ENCODE measurements at regions not wholly inside any gene's neighbourhood (a gene's known extent, or its start where the extent isn't known, plus 50 kb on each side); places are given as distances from the start of the nearest gene placed in this dataset.
"Not testable (repeated sequence)": the region's sequence is repeated elsewhere in the genome, so short reads cannot be mapped to it uniquely, and the experiment has no call there.

DNA sequence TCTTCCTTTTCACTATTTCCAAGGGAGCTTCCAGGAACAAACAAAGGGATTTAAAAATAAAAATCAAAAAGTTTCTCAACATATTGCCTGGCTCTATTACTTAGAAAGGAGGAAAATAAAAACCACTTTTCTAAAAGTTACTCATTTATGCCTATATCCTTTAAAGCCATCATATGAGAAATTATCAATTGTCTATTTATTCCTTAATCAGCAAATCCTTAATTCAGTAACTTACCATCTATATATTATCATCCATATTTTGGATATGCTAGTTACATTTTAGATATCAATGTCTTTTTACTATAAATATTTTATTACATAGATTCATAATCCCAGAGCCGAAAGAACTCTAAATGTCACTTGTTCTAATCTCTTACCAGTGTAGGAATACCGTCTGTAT, 481.5 kb upstream of the ANO5 start:
- DNase-seq (ENCODE audit: low spot score) = no peak
- FAIRE-seq = no peak

DNA sequence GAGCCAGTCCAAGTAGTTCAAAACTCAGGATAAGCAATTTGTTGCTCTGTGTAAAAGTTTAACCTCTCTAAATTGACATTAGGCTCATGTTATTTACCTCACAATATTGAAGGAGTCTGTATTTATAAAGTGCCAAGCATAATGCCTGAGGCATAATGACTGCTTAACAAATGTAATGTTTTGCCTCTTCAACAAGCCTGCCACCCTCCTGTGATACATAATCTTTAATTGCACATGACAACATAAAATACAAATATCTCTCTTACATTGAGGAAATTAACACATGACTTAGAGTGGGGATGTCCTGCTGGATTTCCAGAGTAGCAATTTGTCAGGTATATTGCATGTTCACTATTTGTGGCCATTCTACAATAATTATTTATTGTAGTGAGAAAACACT, 469.2 kb upstream of the ANO5 start:
- DNase-seq (ENCODE audit: low spot score) (no peak), FAIRE-seq (no peak)

- DNase-seq (ENCODE audit: low spot score) = no peak
- no peak for FAIRE-seq
These were observed 465.8 kb upstream of the ANO5 start for GRCh38 chr11:21727102-21727501.

GRCh38 chr11:21736404-21736803, 456.5 kb upstream of the ANO5 start:
- FAIRE-seq = no peak
- DNase-seq (ENCODE audit: low spot score) = no peak

GRCh38 chr11:21752475-21753243, 440.2 kb upstream of the ANO5 start:
- not testable (repeated sequence) for DNase-seq (ENCODE audit: low spot score); FAIRE-seq

DNA sequence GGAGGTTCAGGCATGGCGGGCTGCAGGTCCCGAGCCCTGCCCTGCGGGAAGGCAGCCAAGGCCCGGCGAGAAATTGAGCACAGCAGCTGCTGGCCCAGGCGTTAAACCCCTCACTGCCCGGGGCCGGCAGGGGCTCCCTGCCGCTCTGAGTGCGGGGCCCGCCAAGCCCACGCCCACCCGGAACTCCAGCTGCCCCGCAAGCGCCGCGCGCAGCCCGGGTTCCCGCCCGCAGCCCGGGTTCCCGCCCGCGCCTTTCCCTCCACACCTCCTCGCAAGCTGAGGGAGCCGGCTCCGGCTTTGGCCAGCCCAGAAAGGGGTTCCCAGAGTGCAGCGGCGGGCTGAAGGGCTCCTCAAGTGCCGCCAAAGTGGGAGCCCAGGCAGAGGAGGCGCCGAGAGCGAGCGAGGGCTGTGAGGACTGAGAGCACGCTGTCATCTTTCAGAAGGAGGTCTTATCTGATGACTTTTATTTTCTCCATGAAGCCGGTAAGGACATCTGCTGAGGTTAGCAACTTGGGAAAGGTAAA, 439.6 kb upstream of the ANO5 start:
- not testable (repeated sequence) for FAIRE-seq; DNase-seq (ENCODE audit: low spot score)

DNA sequence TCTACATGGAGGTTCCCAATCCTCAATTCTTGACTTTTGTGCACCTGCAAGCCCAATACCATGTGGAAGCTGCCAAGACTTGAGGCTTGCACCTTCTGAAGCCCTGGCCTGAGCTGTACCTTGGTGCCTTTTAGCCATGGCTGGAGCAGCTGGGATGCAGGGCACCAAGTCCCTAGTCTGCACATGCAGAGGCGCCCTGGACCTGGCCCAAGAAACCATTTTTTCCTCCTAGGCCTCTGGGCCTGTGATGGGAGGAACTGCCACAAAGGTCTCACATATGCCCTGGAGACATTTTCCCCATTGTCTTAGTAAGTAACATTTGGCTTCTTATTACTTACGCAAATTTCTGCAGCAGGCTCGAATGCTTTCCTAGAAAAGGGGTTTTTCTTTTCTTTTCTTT, 431.9 kb upstream of the ANO5 start:
- no peak for FAIRE-seq
- DNase-seq (ENCODE audit: low spot score) = no peak

DNA sequence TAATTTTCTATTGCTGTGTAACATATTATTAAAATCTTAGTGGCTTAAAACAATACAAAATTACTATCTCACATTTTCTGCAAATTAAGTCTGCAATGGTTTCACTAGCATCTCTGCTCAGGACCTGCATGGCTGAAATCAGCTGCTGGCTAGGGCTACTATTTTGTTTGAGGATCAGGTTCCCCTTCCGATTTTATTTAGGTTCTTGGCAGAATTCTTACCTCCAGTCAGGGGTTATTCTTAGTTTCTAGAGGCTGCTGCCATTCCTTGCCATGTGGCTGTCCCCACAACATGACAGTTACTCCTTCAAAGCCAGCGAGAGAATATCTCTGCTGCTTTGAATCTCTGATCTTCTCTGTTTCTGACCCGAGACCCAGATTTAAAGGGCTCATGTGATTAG, 424.5 kb upstream of the ANO5 start:
- DNase-seq (ENCODE audit: low spot score) = no peak

DNA sequence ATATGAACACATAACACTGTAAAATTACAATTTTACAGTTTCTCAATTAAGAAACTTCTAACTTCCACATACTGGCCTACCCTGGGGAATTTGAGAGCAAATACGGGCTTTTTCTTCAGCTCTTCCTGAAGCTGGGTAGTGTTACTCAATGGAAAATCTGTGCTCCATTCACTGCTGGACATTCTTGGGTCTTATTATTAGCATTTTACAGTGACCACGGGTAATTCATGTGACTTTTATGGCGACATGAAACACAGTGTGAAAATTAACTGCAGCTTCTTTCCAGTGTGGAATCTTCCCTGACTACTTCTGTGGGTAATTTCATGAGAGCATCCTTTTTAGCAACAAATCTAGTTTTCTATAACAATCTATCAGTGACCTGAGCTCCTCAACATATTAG, 423.7 kb upstream of the ANO5 start:
- FAIRE-seq = no peak
- no peak for DNase-seq (ENCODE audit: low spot score)

More for the DNA sequence above, 424.5 kb upstream of the ANO5 start:
- FAIRE-seq = no peak

- DNase-seq (ENCODE audit: low spot score) (peak; percentile 20), FAIRE-seq (no peak)
These were observed 421.8 kb upstream of the ANO5 start for GRCh38 chr11:21771097-21771496.

- DNase-seq (ENCODE audit: low spot score) (peak; percentile 71), FAIRE-seq (no peak)
These were observed 418.7 kb upstream of the ANO5 start for GRCh38 chr11:21774212-21774611.

DNA sequence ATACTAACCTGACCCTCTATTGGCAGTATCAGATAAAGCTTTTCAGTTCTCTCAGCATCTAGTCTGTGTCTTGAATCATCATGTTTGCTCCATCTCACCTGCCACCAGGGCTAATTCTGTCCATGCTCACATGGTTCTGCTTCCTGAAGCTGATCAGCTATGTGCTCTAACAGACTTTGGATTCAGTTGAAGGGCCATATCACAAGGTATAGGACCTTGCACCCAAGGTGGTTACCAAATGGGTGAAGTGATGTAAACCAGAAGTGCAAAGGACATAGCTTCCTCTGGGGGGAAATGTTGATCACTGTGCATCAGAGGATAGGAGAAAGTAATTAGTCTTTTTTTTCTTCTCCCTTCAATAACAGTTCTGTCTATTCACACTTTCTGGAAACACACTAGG, 417.0 kb upstream of the ANO5 start:
- no peak for DNase-seq (ENCODE audit: low spot score)
- FAIRE-seq = no peak

DNA sequence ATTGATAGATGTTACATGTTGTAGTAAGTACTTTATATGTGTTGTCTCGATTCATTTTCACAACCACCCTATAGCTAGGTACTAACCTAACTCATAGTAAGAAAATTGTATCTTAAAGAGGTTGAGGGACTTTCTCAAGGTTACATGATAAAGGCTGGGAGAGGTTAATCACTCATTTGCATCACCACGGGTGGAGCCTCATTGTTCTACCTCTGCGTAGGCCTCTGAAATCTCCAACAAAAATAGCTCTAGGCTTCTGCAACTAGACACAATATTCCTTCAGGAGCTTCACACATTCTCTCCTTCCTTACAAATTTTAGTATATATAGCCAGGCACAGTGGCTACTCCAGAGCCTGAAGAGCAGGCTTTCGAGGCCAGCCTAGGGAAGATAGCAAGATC, 408.9 kb upstream of the ANO5 start:
- DNase-seq (ENCODE audit: low spot score) (no peak), FAIRE-seq (no peak)

DNA sequence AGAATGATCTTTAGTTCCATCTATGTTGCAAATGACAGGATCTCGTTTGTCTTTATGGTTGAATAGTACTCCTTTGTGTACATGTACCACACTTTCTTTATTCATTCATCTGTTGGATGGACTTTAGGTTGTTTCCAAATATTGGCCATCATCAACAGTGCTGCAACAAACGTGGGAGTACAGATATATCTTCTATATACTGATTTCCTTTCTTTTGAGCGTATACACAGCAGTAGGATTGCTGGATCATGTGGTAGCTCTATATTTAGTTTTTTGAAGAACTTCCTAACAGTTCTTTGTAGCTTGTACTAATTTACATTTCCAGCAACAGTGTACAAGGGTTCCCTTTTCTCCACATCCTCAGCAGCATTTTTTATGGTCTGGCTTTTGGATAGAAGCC, 407.5 kb upstream of the ANO5 start:
- DNase-seq (ENCODE audit: low spot score) = no peak
- no peak for FAIRE-seq

DNA sequence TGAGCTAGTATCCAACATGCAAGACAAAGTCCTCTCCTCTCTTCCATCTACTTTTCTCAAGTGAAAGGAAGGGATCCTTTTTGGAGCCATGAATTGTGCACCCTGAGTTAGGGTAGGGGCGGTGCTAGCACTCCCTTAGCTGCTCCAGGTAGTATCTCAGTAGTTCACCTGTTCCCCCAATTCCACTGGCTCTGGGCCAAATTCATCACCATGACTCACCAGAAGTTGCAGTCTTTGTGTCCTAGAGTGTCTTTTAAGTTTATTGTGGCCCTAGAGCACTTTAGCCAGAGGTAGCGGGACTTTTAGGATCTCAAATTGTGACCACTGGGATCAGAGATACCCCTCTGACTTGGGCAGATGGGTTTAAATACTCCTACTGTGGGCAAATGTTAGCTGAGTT, 398.6 kb upstream of the ANO5 start:
- FAIRE-seq (no peak), DNase-seq (ENCODE audit: low spot score) (no peak)

- DNase-seq (ENCODE audit: low spot score) (no peak), FAIRE-seq (no peak)
These were observed 394.7 kb upstream of the ANO5 start for GRCh38 chr11:21798216-21798615.

GRCh38 chr11:21804523-21804922, 388.4 kb upstream of the ANO5 start:
- FAIRE-seq; DNase-seq (ENCODE audit: low spot score): not testable (repeated sequence)

DNA sequence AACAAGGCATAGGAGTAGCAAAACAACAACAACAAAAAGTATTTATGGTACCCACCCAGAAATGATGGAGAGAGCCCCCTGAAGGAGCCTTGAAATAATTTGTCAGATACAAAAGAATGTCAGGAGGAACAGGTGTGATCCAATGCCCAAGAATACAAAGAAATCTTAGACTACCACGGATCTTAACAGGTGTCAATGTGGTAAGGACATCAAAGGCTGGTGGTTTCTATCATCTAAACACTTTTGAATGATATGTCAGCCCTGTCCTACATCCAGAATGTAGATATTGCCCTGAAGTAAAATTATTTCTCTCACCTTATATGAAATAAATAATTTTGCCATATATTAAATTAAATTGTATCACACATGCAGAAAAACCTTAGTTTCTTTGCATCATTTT, 386.4 kb upstream of the ANO5 start:
- DNase-seq (ENCODE audit: low spot score) = no peak
- no peak for FAIRE-seq

DNA sequence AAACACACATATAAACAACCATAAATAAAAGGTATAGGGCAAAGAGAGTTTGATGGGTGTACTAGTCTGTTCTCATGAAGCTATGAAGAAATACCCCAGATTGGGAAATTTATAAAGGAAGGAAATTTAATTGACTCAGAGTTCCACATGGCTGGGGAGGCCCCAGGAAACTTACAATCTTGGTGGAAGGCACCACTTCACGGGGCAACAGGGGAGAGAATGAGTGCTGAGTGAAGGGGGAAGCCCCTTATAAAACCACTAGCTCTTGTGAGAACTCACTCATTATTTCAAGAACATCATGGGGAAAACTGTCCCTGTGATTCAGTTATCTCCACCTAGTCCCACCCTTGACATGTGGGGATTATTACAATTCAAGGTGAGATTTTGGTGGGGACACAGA, 385.9 kb upstream of the ANO5 start:
- DNase-seq (ENCODE audit: low spot score) = no peak
- FAIRE-seq = no peak

GRCh38 chr11:21807350-21807749, 385.5 kb upstream of the ANO5 start:
- no peak for FAIRE-seq

DNA sequence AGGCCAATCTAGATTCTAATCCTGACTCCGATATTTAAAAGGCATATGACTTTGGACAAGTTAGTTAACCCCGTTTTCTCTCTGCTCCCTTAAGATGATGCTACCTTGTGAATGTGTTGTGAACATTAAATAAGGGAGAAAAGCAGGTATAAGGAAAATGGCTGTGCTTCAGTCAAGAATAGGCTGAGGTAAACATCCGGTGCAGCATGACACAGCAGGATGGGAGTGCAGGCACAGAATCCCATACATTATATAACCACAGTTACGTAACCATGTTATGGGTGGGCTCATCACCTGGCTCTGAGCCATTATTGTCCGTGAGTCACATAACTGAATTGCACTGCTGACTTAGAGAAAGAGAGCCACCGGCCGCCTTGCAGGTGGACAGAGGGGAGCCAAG, 382.2 kb upstream of the ANO5 start:
- FAIRE-seq = no peak
- peak; percentile 29 for DNase-seq (ENCODE audit: low spot score)

More at GRCh38 chr11:21807350-21807749, 385.5 kb upstream of the ANO5 start:
- DNase-seq (ENCODE audit: low spot score) = no peak

DNA sequence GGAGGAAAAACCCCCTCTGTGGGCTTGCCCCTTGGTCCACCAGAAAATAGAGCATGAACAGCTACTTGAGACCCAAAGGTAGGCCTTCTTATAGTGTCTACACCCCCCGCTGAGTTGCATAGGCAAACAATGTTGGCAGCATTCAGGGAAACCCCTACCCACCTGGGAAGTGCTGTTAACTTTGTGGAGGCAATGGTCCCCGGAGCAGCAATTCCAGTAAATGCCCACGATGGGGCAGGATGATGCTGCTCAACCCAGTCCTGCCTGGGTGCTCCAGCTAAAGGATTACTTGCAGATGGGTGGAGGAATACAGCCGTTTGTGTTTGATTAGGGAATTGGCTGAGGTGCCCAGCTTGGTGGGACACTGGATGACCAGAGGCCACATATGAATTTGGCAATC, 381.3 kb upstream of the ANO5 start:
- DNase-seq (ENCODE audit: low spot score) = peak; percentile 20
- no peak for FAIRE-seq

- peak; percentile 65 for DNase-seq (ENCODE audit: low spot score)
- FAIRE-seq = peak; percentile 96
These were observed 378.7 kb upstream of the ANO5 start for GRCh38 chr11:21814169-21814568.

Data from urothelium cell line (cell line).